ENCODE measurements at regions not wholly inside any gene's neighbourhood (a gene's known extent, or its start where the extent isn't known, plus 50 kb on each side); places are given as distances from the start of the nearest gene placed in this dataset.

DNA sequence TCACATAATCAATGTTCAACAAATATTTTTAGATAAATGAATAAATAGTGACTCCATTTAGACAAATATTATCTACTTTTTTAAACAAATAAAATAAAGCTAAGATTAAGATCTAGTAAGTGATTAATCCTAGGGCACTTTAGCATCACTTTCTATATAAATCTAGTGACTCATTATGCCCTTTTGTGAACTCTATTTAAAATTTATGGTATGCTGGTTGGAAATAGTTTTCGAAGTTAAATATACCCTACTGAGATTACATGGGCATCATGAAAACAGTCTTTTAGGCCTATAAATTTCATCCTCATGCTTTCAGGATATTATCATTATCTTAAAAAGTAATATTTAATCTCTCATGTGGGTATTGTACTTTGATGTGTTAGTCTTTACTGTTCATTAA is 140.4 kb upstream of the UFL1 start:
- no peaks in the 10 kb centered on the region for H4K20me1 ChIP-seq (ENCODE audit: insufficient read depth, low read length)
- no peaks in the 10 kb centered on the region for H3K9me3 ChIP-seq (ENCODE audit: insufficient read depth, low read length, severe bottlenecking)
- no peaks in the 10 kb centered on the region for H3K4me1 ChIP-seq (ENCODE audit: insufficient read depth, low read length)
- H3K27me3 ChIP-seq (ENCODE audit: insufficient read depth, low read length, poor library complexity), result no peaks in the 10 kb centered on the region
- H3K36me3 ChIP-seq (ENCODE audit: insufficient read depth, low read length), result no peaks in the 10 kb centered on the region
- ATAC-seq (ENCODE audit: insufficient read depth, low read depth) (no peak), DNase-seq (no peak)
- TF ChIP-seq, protein P1, sequence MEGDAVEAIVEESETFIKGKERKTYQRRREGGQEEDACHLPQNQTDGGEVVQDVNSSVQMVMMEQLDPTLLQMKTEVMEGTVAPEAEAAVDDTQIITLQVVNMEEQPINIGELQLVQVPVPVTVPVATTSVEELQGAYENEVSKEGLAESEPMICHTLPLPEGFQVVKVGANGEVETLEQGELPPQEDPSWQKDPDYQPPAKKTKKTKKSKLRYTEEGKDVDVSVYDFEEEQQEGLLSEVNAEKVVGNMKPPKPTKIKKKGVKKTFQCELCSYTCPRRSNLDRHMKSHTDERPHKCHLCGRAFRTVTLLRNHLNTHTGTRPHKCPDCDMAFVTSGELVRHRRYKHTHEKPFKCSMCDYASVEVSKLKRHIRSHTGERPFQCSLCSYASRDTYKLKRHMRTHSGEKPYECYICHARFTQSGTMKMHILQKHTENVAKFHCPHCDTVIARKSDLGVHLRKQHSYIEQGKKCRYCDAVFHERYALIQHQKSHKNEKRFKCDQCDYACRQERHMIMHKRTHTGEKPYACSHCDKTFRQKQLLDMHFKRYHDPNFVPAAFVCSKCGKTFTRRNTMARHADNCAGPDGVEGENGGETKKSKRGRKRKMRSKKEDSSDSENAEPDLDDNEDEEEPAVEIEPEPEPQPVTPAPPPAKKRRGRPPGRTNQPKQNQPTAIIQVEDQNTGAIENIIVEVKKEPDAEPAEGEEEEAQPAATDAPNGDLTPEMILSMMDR (IDR thresholded peaks at IDR 0.05; ENCODE audit: borderline replicate concordance, extremely low read depth, low read length, poor library complexity, severe bottlenecking), result no peak
- no peak for TF ChIP-seq EZH2 (IDR thresholded peaks at IDR 0.05; ENCODE audit: borderline replicate concordance, low read depth, low read length, severe bottlenecking)
- H3K27ac ChIP-seq (ENCODE audit: low read length), result no peak overlapping the region
- no peak overlapping the region for H2AFZ ChIP-seq (ENCODE audit: low read depth, low read length)
- no peak overlapping the region for H3K4me2 ChIP-seq (ENCODE audit: insufficient read depth, low read length)
- no peak overlapping the region for H3K9ac ChIP-seq (ENCODE audit: low read depth, low read length)
- no peaks in the 10 kb centered on the region for H3K79me2 ChIP-seq (ENCODE audit: insufficient read depth, low read length)
- H3K4me3 ChIP-seq (ENCODE audit: low read depth in 1 of 2, low read length in 2 of 2), result no peak overlapping the region

DNA sequence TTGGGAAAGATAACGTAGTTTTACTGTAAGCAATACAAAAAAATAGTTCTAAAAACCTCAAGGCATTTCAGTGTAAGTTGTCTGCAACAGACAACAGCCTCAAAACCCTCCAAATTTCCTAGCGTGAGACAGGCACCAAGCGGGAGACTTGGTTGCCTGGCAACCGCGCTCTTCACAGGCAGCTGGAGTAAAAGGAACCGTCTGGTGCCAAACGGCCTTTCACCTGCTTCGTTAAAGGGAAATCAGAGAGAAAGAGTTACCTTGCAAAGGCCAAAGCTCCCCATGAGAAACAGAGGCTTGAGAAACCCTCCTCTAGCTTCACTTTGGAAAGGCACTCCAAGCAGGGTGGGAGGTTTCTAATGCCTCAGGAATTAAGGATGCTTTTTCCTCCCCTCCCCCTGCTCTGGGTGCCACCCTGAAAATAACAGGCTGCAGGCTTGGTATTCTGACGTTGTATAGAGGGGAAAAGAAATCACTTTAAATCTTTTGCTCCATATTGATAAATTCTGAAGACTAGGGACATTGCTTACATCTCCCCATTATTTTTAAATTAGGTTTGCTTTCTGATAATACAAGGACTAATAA is 129.7 kb upstream of the UFL1 start:
- Histone ChIP-seq H3K4me2 (ENCODE audit: insufficient read depth, low read length) (no peak overlapping the region), H3K9me3 (ENCODE audit: insufficient read depth, low read length, severe bottlenecking) (no peaks in the 10 kb centered on the region), H3K9ac (ENCODE audit: low read depth, low read length) (no peak overlapping the region), H3K27ac (ENCODE audit: low read length) (no peak overlapping the region), H3K79me2 (ENCODE audit: insufficient read depth, low read length) (no peaks in the 10 kb centered on the region), H3K27me3 (ENCODE audit: insufficient read depth, low read length, poor library complexity) (no peaks in the 10 kb centered on the region), H4K20me1 (ENCODE audit: insufficient read depth, low read length) (no peaks in the 10 kb centered on the region), H2AFZ (ENCODE audit: low read depth, low read length) (no peak overlapping the region), H3K4me1 (ENCODE audit: insufficient read depth, low read length) (no peaks in the 10 kb centered on the region), H3K4me3 (ENCODE audit: low read depth in 1 of 2, low read length in 2 of 2) (no peak overlapping the region), H3K36me3 (ENCODE audit: insufficient read depth, low read length) (no peaks in the 10 kb centered on the region)
- DNase-seq, result peak; percentile 7
- TF ChIP-seq, protein P1 (IDR thresholded peaks at IDR 0.05; ENCODE audit: borderline replicate concordance, extremely low read depth, low read length, poor library complexity, severe bottlenecking), result no peak
- TF ChIP-seq EZH2 (IDR thresholded peaks at IDR 0.05; ENCODE audit: borderline replicate concordance, low read depth, low read length, severe bottlenecking), result no peak
- peak; percentile 56; the same call in 1 of the 3 replicates for ATAC-seq (ENCODE audit: insufficient read depth, low read depth)

DNA sequence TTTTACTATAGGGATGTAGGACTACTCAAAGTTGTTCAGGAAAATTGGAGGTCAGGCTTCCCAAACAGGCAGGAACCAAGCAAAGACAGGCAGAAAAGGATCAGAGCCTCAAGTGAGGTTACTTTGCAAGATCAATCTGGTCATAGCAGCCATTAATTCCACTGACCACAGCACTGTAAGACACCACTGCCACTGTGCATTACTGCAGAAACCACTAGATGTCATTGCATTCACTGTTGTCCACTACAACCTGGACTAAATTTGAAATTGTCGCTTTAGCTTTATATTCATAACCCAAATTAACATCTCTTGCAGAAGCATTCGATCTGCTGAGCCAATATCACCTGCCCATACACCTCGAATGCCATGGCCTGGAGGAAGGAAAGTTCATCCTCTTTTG is 126.9 kb upstream of the UFL1 start:
- H3K4me2 ChIP-seq (ENCODE audit: insufficient read depth, low read length), result no peak overlapping the region
- H3K9me3 ChIP-seq (ENCODE audit: insufficient read depth, low read length, severe bottlenecking), result no peaks in the 10 kb centered on the region
- no peak overlapping the region for H3K27ac ChIP-seq (ENCODE audit: low read length)
- TF ChIP-seq, protein P1 (IDR thresholded peaks at IDR 0.05; ENCODE audit: borderline replicate concordance, extremely low read depth, low read length, poor library complexity, severe bottlenecking), result no peak
- TF ChIP-seq EZH2 (IDR thresholded peaks at IDR 0.05; ENCODE audit: borderline replicate concordance, low read depth, low read length, severe bottlenecking), result no peak
- no peak overlapping the region for H3K4me3 ChIP-seq (ENCODE audit: low read depth in 1 of 2, low read length in 2 of 2)
- no peaks in the 10 kb centered on the region for H3K36me3 ChIP-seq (ENCODE audit: insufficient read depth, low read length)
- H2AFZ ChIP-seq (ENCODE audit: low read depth, low read length), result no peak overlapping the region
- H4K20me1 ChIP-seq (ENCODE audit: insufficient read depth, low read length), result no peaks in the 10 kb centered on the region
- no peaks in the 10 kb centered on the region for H3K27me3 ChIP-seq (ENCODE audit: insufficient read depth, low read length, poor library complexity)
- no peak for ATAC-seq (ENCODE audit: insufficient read depth, low read depth)
- no peaks in the 10 kb centered on the region for H3K79me2 ChIP-seq (ENCODE audit: insufficient read depth, low read length)
- no peak for DNase-seq
- H3K9ac ChIP-seq (ENCODE audit: low read depth, low read length), result no peak overlapping the region
- H3K4me1 ChIP-seq (ENCODE audit: insufficient read depth, low read length), result no peaks in the 10 kb centered on the region
